ENCODE measurements at regions not wholly inside any gene's neighbourhood (a gene's known extent, or its start where the extent isn't known, plus 50 kb on each side); places are given as distances from the start of the nearest gene placed in this dataset.

GRCh38 chr1:87706779-87707228 is 378.1 kb downstream of the LMO4 start:
- Histone ChIP-seq H2AFZ (ENCODE audit: low read length) (no peak overlapping the region), H3K4me3 (replicated peaks in 1 of 4; ENCODE audit: control extremely low read depth in 1 of 4, insufficient read depth in 1 of 4, low read depth in 3 of 4, low read length in 4 of 4) (no peak overlapping the region), H3K27me3 (ENCODE audit: control insufficient read depth, insufficient read depth, low read length) (no peaks in the 10 kb centered on the region), H3K4me2 (ENCODE audit: extremely low read depth, insufficient read depth, low read length) (no peak overlapping the region), H3K9ac (ENCODE audit: insufficient read depth, low read length) (no peak overlapping the region), H3K79me2 (ENCODE audit: control insufficient read depth, insufficient read depth, low read length) (no peaks in the 10 kb centered on the region), H3K4me1 (ENCODE audit: control insufficient read depth, extremely low read depth, insufficient read depth, low read length) (peaks cover 2% of the 10 kb centered on the region), H4K20me1 (ENCODE audit: control insufficient read depth, extremely low read depth, insufficient read depth, low read length) (no peaks in the 10 kb centered on the region), H3K36me3 (ENCODE audit: control insufficient read depth, insufficient read depth, low read length) (no peaks in the 10 kb centered on the region), H3K27ac (ENCODE audit: insufficient read depth, low read length) (no peak overlapping the region), H3K9me3 (ENCODE audit: control insufficient read depth, insufficient read depth, low read depth, low read length) (no peaks in the 10 kb centered on the region)
- peak in 1 of 2 donors; percentile 62 for DNase-seq (ENCODE audit: low read depth in 2 of 2)
- TF ChIP-seq, protein P1, sequence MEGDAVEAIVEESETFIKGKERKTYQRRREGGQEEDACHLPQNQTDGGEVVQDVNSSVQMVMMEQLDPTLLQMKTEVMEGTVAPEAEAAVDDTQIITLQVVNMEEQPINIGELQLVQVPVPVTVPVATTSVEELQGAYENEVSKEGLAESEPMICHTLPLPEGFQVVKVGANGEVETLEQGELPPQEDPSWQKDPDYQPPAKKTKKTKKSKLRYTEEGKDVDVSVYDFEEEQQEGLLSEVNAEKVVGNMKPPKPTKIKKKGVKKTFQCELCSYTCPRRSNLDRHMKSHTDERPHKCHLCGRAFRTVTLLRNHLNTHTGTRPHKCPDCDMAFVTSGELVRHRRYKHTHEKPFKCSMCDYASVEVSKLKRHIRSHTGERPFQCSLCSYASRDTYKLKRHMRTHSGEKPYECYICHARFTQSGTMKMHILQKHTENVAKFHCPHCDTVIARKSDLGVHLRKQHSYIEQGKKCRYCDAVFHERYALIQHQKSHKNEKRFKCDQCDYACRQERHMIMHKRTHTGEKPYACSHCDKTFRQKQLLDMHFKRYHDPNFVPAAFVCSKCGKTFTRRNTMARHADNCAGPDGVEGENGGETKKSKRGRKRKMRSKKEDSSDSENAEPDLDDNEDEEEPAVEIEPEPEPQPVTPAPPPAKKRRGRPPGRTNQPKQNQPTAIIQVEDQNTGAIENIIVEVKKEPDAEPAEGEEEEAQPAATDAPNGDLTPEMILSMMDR (conservative IDR thresholded peaks at IDR 0.05 in 1 of 2, IDR thresholded peaks at IDR 0.05 in 1 of 2; ENCODE audit: low read depth in 1 of 2, low read length in 2 of 2), result no peak
- TF ChIP-seq EZH2 (IDR thresholded peaks at IDR 0.05; ENCODE audit: low read length, missing control alignments), result no peak

DNA sequence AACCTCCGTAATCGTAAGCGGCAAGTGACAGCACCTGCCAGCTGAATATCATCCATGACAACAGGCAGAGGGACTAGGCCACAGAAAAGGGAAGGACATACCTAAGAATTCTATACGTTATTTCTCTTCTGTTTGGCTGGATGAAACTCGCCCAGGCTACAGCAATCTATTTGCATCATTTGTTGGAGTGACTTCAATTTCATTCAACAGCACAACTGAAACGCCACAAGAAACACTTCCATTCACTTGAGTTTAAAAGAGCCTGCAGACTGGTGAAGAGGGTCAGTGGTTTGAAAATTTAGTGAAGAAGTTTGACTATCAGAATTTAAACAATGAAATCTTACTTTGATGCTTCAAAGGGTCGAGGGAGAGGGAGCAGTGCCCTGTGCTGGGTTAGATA is 378.7 kb downstream of the LMO4 start:
- Histone ChIP-seq H3K9me3 (ENCODE audit: control insufficient read depth, insufficient read depth, low read depth, low read length) (no peaks in the 10 kb centered on the region), H2AFZ (ENCODE audit: low read length) (no peak overlapping the region), H3K27me3 (ENCODE audit: control insufficient read depth, insufficient read depth, low read length) (no peaks in the 10 kb centered on the region), H3K4me2 (ENCODE audit: extremely low read depth, insufficient read depth, low read length) (no peak overlapping the region), H3K79me2 (ENCODE audit: control insufficient read depth, insufficient read depth, low read length) (no peaks in the 10 kb centered on the region), H3K4me3 (replicated peaks in 1 of 4; ENCODE audit: control extremely low read depth in 1 of 4, insufficient read depth in 1 of 4, low read depth in 3 of 4, low read length in 4 of 4) (no peak overlapping the region), H3K9ac (ENCODE audit: insufficient read depth, low read length) (no peak overlapping the region), H3K36me3 (ENCODE audit: control insufficient read depth, insufficient read depth, low read length) (no peaks in the 10 kb centered on the region), H3K27ac (ENCODE audit: insufficient read depth, low read length) (no peak overlapping the region), H4K20me1 (ENCODE audit: control insufficient read depth, extremely low read depth, insufficient read depth, low read length) (no peaks in the 10 kb centered on the region), H3K4me1 (ENCODE audit: control insufficient read depth, extremely low read depth, insufficient read depth, low read length) (peaks cover 2% of the 10 kb centered on the region)
- TF ChIP-seq, protein P1 (conservative IDR thresholded peaks at IDR 0.05 in 1 of 2, IDR thresholded peaks at IDR 0.05 in 1 of 2; ENCODE audit: low read depth in 1 of 2, low read length in 2 of 2), result no peak
- TF ChIP-seq EZH2 (IDR thresholded peaks at IDR 0.05; ENCODE audit: low read length, missing control alignments), result no peak
- no peak for DNase-seq (ENCODE audit: low read depth in 2 of 2)

DNA sequence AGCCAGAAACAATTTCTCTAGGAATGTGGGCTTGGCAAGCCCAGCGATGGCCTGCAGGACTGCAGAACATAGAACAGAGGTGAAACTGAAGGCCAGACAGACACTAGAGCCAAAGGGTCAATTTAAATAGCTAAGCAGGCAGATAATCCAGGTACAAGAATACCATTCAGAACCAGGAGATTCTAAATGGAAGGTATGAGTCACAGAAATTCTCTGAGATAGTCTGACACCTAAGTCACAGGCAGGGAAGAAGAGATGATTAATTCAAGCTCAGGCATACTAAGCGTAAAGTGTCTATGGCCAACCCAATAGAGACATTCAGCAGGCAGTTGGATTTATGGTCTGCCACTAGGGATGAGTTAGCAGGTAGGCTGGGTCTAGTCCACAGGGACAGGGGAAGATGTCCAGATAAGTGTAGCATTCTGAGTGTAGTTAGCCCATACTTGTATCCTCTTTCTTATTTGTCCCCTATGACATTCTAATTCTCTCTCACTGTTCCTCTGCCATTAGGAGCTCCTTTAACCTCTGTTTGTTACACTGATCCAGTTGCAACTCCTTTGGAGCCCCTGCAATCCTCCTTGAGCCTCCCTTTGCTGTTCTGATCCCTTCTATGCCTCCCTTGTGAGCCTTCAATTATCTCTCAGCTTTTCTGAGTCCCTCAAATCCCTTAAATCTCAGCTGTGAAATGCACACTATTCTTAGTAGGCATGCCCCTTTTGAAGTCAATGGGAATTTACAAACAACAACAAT is 383.8 kb downstream of the LMO4 start:
- Histone ChIP-seq H3K27me3 (ENCODE audit: control insufficient read depth, insufficient read depth, low read length) (no peaks in the 10 kb centered on the region), H3K9me3 (ENCODE audit: control insufficient read depth, insufficient read depth, low read depth, low read length) (no peaks in the 10 kb centered on the region), H3K4me3 (replicated peaks in 1 of 4; ENCODE audit: control extremely low read depth in 1 of 4, insufficient read depth in 1 of 4, low read depth in 3 of 4, low read length in 4 of 4) (no peak overlapping the region), H3K4me2 (ENCODE audit: extremely low read depth, insufficient read depth, low read length) (no peak overlapping the region), H3K27ac (ENCODE audit: insufficient read depth, low read length) (no peak overlapping the region), H4K20me1 (ENCODE audit: control insufficient read depth, extremely low read depth, insufficient read depth, low read length) (no peaks in the 10 kb centered on the region), H3K79me2 (ENCODE audit: control insufficient read depth, insufficient read depth, low read length) (no peaks in the 10 kb centered on the region), H2AFZ (ENCODE audit: low read length) (no peak overlapping the region), H3K9ac (ENCODE audit: insufficient read depth, low read length) (no peak overlapping the region), H3K36me3 (ENCODE audit: control insufficient read depth, insufficient read depth, low read length) (no peaks in the 10 kb centered on the region), H3K4me1 (ENCODE audit: control insufficient read depth, extremely low read depth, insufficient read depth, low read length) (no peaks in the 10 kb centered on the region)
- TF ChIP-seq, protein P1 (conservative IDR thresholded peaks at IDR 0.05 in 1 of 2, IDR thresholded peaks at IDR 0.05 in 1 of 2; ENCODE audit: low read depth in 1 of 2, low read length in 2 of 2), result no peak
- TF ChIP-seq EZH2 (IDR thresholded peaks at IDR 0.05; ENCODE audit: low read length, missing control alignments), result no peak
- DNase-seq (ENCODE audit: low read depth in 2 of 2), result peak in 1 of 2 donors; percentile 36

Measured in fibroblast of lung (primary cell).